Mucosa of rectum (tissue), 2 donors: ENCODE measurements at regions not wholly inside any gene's neighbourhood (a gene's known extent, or its start where the extent isn't known, plus 50 kb on each side); places are given as distances from the start of the nearest gene placed in this dataset.

ENCODE experiments used
- H3K27ac ChIP-seq, 2 donors: one replicate each; pipeline ENCODE4 v1.7.0; 2013; ENCODE audit warnings: inconsistent platforms in 2 of 2, low read depth in 2 of 2, low read length in 2 of 2
- H3K27me3 ChIP-seq, 2 donors: one replicate each; pipeline ENCODE4 v1.7.0; 2013; ENCODE audit warnings: low read length in 2 of 2; ENCODE audit not compliant: control insufficient read depth in 2 of 2, insufficient read depth in 2 of 2
- H3K36me3 ChIP-seq, 2 donors: one replicate each; pipeline ENCODE4 v1.7.0; 2013; ENCODE audit warnings: low read length in 2 of 2; ENCODE audit not compliant: control insufficient read depth in 2 of 2, insufficient read depth in 2 of 2
- H3K4me1 ChIP-seq, 2 donors: one replicate each; pipeline ENCODE4 v1.7.0; 2013; ENCODE audit warnings: low read length in 2 of 2, mild to moderate bottlenecking in 1 of 2; ENCODE audit not compliant: control insufficient read depth in 2 of 2, insufficient read depth in 2 of 2
- H3K4me3 ChIP-seq, 2 donors: one replicate each; pipeline ENCODE4 v1.7.0; 2013; ENCODE audit warnings: low read length in 2 of 2
- H3K9ac ChIP-seq, 2 donors: one replicate each; pipeline ENCODE4 v1.7.0; 2013; ENCODE audit warnings: low read length in 2 of 2, low read depth in 1 of 2, mild to moderate bottlenecking in 1 of 2
- H3K9me3 ChIP-seq, 2 donors: one replicate each; pipeline ENCODE4 v1.7.0; 2013; ENCODE audit warnings: low read length in 2 of 2; ENCODE audit not compliant: control insufficient read depth in 2 of 2
- donor health status: healthy.
- donor health status: Normal muscosa, but diverticular disease.

- Histone ChIP-seq H3K36me3 (no peaks in the 10 kb centered on the region), H3K4me1 (no peaks in the 10 kb centered on the region), H3K9me3 (no peaks in the 10 kb centered on the region), H3K9ac (no peak overlapping the region), H3K27me3 (peaks cover 11 to 12% of the 10 kb centered on the region in 2 donors), H3K27ac (no peak overlapping the region), H3K4me3 (no peak overlapping the region)
Measured at GRCh38 chrX:69260169-69260568, 94.9 kb upstream of the PJA1 start.

DNA sequence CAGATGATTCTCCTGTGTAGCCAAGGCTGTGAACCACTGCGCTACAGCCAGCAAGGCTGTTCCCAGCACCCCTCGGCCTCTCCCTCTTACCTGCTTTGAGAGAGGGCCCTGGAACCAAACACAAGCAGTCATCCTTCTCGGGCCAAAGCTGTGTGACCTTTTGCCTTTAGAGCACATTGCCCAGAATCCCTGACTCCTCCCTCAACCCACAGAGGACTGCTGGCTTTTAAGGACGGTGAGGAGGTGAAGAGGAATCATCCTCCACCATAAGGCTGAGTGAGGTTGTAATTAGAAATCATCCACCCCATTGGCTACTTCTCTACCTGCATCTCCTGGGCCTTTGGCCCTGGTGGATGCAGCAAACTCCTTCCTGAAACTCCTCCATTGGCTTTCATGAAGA lies 93.6 kb upstream of the PJA1 start:
- Histone ChIP-seq H3K27ac (no peak overlapping the region), H3K4me1 (no peaks in the 10 kb centered on the region), H3K4me3 (no peak overlapping the region)

GRCh38 chrX:69257499-69258127 lies 92.4 kb upstream of the PJA1 start:
- H3K27ac ChIP-seq, result no peak overlapping the region
- H3K36me3 ChIP-seq, result no peaks in the 10 kb centered on the region
- no peaks in the 10 kb centered on the region for H3K4me1 ChIP-seq
- H3K4me3 ChIP-seq, result no peak overlapping the region
- no peaks in the 10 kb centered on the region for H3K9me3 ChIP-seq
- no peak overlapping the region for H3K9ac ChIP-seq
- peaks cover 4 to 10% of the 10 kb centered on the region in 2 donors for H3K27me3 ChIP-seq

More for the DNA sequence above, 93.6 kb upstream of the PJA1 start:
- Histone ChIP-seq H3K27me3 (peaks cover 11 to 13% of the 10 kb centered on the region in 2 donors), H3K9me3 (no peaks in the 10 kb centered on the region), H3K9ac (no peak overlapping the region), H3K36me3 (no peaks in the 10 kb centered on the region)

DNA sequence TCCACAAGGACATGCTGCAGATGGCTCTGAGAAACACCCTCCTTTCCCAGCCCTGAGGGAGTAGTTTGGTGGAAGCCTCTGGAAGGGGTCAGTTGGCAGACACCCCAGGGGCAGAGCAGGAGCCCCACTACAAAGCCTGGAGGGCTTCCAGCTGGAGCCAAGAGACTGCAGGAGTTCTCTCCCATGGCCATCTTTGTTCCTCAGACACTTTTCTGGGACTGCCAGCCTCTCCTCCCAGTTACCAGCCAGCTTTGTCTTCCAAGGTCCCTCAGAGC lies 91.0 kb upstream of the PJA1 start:
- no peaks in the 10 kb centered on the region for H3K4me1 ChIP-seq
- no peak overlapping the region for H3K9ac ChIP-seq
- H3K9me3 ChIP-seq, result no peaks in the 10 kb centered on the region
- H3K36me3 ChIP-seq, result no peaks in the 10 kb centered on the region
- peaks cover 3 to 8% of the 10 kb centered on the region in 2 donors for H3K27me3 ChIP-seq
- no peak overlapping the region for H3K27ac ChIP-seq
- no peak overlapping the region for H3K4me3 ChIP-seq

DNA sequence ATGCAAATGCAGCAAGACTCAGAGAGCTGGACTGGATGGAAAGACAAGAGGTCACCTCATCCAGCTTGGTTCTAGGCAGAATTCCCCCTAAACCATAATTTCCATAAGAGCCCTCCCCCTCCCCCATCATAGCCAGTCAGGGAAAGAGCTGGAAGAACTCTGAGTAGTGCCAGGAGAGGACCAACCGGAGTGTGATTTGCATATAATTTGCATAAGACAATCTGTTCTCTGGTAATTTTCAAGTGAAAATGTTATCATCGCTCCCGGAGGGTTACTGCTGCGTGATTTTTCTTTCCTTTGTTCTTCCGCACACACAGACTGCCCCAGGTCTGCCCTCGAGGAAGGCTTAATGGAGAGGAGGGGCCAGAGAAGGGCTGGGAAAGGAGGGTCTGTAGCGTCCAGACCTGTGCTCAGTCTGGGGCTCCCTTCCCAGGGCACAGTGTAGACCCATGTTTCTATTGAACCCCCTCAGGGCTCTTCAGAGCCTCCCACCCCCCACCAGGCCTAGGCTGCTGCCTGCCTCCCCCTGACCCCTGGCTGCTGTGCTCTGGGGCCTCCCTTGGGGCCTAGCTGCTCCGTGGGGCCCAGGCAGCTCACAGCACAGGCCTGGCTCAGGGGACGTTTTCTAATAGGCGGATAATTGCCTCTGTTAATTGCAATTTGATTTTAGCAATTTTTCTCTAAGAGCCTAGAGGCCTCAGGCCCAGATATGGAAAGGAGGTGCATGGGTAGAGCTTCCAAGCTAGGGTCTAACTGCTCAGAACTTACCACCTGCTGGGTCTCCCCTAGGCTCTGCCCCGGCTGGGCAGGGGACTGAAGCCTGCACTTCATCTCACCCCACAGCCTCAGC lies 90.4 kb upstream of the PJA1 start:
- Histone ChIP-seq H3K4me1 (no peaks in the 10 kb centered on the region), H3K27me3 (peaks cover 0 to 9% of the 10 kb centered on the region in 2 donors), H3K9me3 (no peaks in the 10 kb centered on the region), H3K36me3 (no peaks in the 10 kb centered on the region), H3K9ac (no peak overlapping the region), H3K4me3 (no peak overlapping the region), H3K27ac (no peak overlapping the region)

DNA sequence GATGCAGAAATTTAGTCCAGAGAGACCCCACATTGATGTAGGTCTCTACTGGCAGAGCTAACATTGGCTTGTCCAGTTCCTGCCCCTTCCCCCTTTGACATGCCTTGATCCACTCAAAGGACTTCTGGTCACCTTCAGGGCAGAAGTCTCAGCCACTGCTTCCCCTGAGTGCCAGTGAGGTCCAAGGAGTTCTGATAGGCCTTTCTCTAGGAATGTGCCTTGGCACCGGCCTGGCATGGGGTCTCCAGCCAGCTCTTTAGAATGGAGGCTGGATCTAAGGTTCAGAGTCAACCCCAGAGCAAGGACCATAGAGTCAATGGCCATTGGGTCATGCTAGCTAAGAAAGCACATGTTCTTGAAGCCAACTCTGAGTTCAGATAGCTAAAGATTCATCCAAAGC lies 88.6 kb upstream of the PJA1 start:
- no peaks in the 10 kb centered on the region for H3K9me3 ChIP-seq
- no peak overlapping the region for H3K27ac ChIP-seq
- H3K4me1 ChIP-seq, result no peaks in the 10 kb centered on the region
- H3K27me3 ChIP-seq, result peaks cover 0 to 6% of the 10 kb centered on the region in 2 donors
- H3K36me3 ChIP-seq, result no peaks in the 10 kb centered on the region
- no peak overlapping the region for H3K4me3 ChIP-seq
- no peak overlapping the region for H3K9ac ChIP-seq

DNA sequence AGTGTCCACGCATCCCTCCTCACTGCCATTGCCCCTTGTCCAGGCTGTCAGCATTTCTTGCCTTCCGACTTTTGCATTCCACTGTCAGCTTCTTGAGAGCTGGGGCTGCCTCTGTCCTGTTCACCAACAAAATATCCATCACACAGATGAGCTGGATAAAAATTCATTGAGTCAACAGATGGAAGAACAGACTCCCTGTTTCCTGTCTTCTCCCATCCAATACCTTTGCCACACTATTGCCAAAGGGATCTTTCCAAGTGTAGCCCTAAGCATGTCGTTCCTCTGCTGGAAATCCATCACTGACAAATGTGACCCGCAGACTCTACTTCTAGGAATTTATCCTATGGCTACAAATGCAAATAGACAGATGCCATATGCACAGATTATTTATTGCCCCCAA lies 78.0 kb upstream of the PJA1 start:
- H3K4me1 ChIP-seq, result no peaks in the 10 kb centered on the region
- no peaks in the 10 kb centered on the region for H3K9me3 ChIP-seq
- no peak overlapping the region for H3K4me3 ChIP-seq
- no peak overlapping the region for H3K9ac ChIP-seq
- H3K36me3 ChIP-seq, result no peaks in the 10 kb centered on the region
- H3K27ac ChIP-seq, result no peak overlapping the region
- no peaks in the 10 kb centered on the region for H3K27me3 ChIP-seq

DNA sequence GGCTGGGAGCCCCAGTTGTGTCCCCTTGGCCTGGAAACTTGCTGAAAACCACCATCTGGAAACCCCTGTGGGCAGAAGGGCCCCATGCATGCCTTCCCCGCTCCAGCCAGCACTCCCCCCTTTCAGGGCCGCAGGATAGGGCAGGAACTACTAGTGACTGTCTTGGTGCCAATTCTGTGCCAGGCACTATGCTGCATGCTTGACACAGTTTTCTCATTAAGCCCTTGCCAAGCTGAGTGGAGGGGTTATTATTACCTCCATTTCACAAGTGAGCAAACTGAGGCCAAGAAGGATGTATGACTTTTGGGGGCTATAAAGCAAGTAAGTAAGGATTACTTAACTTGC lies 73.6 kb upstream of the PJA1 start:
- H3K4me3 ChIP-seq, result no peak overlapping the region
- H3K27me3 ChIP-seq, result no peaks in the 10 kb centered on the region
- H3K9ac ChIP-seq, result no peak overlapping the region
- no peaks in the 10 kb centered on the region for H3K9me3 ChIP-seq
- H3K27ac ChIP-seq, result no peak overlapping the region
- no peaks in the 10 kb centered on the region for H3K36me3 ChIP-seq
- no peaks in the 10 kb centered on the region for H3K4me1 ChIP-seq

DNA sequence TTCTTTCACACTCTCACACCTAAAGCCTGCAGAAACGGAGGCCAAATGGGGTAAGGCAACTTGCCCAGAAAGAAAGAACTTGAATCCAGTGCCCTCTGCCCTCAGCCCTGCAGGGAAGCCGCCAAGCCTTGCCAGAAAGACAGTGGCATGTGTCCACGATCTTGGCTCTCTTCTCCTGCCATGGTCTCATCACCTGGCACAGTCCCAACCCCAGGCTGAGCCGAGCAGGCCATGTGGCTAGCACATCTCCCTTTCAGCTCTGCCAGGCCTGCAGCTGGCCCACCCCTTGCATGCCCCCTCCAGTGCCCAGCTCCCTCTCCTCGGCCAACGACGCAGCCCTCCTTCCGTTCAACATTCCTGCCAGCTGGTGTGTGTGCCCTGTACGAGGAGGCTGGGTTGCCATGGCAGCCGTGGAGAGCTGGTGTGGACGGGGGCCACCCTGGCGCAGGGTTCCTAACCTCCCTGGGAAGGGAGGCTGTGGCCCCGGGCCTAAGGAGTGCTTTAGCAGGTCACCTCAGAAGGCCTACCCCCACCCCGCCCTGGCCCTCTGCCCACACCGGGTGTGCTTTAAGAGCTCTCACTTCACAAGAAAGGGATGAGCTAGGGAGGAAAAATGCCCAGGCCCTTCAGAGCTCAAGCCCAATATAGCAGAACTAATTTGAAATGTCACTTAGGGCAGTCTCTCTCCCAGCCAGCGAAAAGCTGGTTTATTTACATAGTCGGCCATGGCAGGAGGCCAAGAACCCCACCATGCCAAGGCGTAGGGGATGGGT lies 73.0 kb upstream of the PJA1 start:
- H3K4me3 ChIP-seq, result no peak overlapping the region
- H3K27ac ChIP-seq, result no peak overlapping the region
- H3K9me3 ChIP-seq, result no peaks in the 10 kb centered on the region
- no peaks in the 10 kb centered on the region for H3K27me3 ChIP-seq
- H3K36me3 ChIP-seq, result no peaks in the 10 kb centered on the region
- H3K9ac ChIP-seq, result no peak overlapping the region
- H3K4me1 ChIP-seq, result no peaks in the 10 kb centered on the region

DNA sequence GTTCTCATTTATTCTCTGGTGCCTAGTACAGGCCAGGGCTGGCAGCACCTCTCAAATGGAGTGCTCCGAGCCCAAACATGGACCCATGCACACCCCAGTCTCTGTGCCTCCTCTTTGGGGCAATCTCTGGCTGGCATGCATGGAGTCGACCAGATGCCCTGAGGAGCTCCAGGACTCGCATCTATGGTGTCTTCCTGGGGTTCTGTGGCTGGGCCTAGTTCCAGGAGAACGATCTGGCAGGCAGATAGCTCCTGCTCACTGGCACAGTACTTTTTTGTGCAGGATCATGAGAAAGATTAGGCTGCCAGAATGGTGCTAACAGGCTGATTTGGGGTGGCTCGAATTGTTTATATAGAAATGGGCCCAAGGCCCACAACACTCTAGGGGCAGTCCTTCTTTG lies 72.0 kb upstream of the PJA1 start:
- Histone ChIP-seq H3K27ac (no peak overlapping the region), H3K27me3 (no peaks in the 10 kb centered on the region), H3K9me3 (no peaks in the 10 kb centered on the region), H3K4me1 (no peaks in the 10 kb centered on the region), H3K36me3 (no peaks in the 10 kb centered on the region), H3K4me3 (no peak overlapping the region), H3K9ac (no peak overlapping the region)
